IMR-90 (cell line): ENCODE measurements at regions not wholly inside any gene's neighbourhood (a gene's known extent, or its start where the extent isn't known, plus 50 kb on each side); places are given as distances from the start of the nearest gene placed in this dataset.

Experiments
- ATAC-seq: fragments of 200-7000 bp; cut with Tn5 transposase; 2 replicates; pipeline ENCODE4 v1.9.1; 2020; ENCODE audit warnings: low read depth, mild to moderate bottlenecking, moderate library complexity
- BruUV-seq: library from RNA; stranded (reverse); fragments of 400-500 nt; replicated peaks from 2 replicates; lab custom pipeline; 2021; lab: Mats Ljungman, UMichigan
- CTCF ChIA-PET: fragments of 300-600 bp; formaldehyde crosslinking; extraction: SDS; loops from one replicate; lab custom pipeline; 2021; ENCODE audit warnings: antibody characterized with exemption; lab: Yijun Ruan, JAX
- POLR2A ChIA-PET: fragments of 300-600 bp; sonication (Branson Sonifier 250); formaldehyde crosslinking; loops from one replicate; lab custom pipeline; 2022; ENCODE audit warnings: antibody characterized with exemption; ENCODE audit not compliant: unreplicated experiment; lab: Charles Lee
- DNase-seq: peaks from one replicate; pipeline ENCODE4 v3.0.0; 2013
- H2AFZ ChIP-seq: replicated peaks from 2 replicates; pipeline ENCODE3; 2013; ENCODE audit warnings: low read length, mild to moderate bottlenecking; ENCODE audit not compliant: poor library complexity
- H2AK5ac ChIP-seq: 2 replicates; pipeline ENCODE4 v1.6.1; 2013; ENCODE audit warnings: low read depth, low read length, inconsistent platforms
- H2AK9ac ChIP-seq: replicated peaks from 2 replicates; pipeline ENCODE3; 2013; ENCODE audit warnings: mild to moderate bottlenecking, low read depth, low read length, moderate library complexity; ENCODE audit not compliant: poor library complexity
- H2BK120ac ChIP-seq: 2 replicates; pipeline ENCODE4 v1.6.1; 2013; ENCODE audit warnings: low read depth, low read length, inconsistent platforms
- H2BK15ac ChIP-seq: 3 replicates; pipeline ENCODE4 v1.6.1; 2013; ENCODE audit warnings: low read depth, low read length, inconsistent platforms
- H2BK20ac ChIP-seq: 2 replicates; pipeline ENCODE4 v1.6.1; 2013; ENCODE audit warnings: low read depth, mild to moderate bottlenecking, inconsistent platforms, low read length, moderate library complexity
- H2BK5ac ChIP-seq: 2 replicates; pipeline ENCODE4 v1.6.1; 2013; ENCODE audit warnings: mild to moderate bottlenecking, low read depth, low read length, inconsistent platforms; ENCODE audit not compliant: poor library complexity, severe bottlenecking
- H3K14ac ChIP-seq: replicated peaks from 2 replicates; pipeline ENCODE4 v1.6.1; 2013; ENCODE audit warnings: low read depth, low read length, inconsistent platforms
- H3K18ac ChIP-seq: 2 replicates; pipeline ENCODE4 v1.6.1; 2013; ENCODE audit warnings: low read depth, low read length, control low read depth
- H3K23ac ChIP-seq: 2 replicates; pipeline ENCODE4 v1.6.1; 2013; ENCODE audit warnings: low read depth, low read length, inconsistent platforms
- H3K27ac ChIP-seq: 2 replicates; pipeline ENCODE4 v1.5.1; 2013; ENCODE audit warnings: mild to moderate bottlenecking, control low read depth, low read length; ENCODE audit not compliant: insufficient read depth
- H3K27me3 ChIP-seq: 2 replicates; pipeline ENCODE4 v1.6.1; 2013; ENCODE audit warnings: low read length; ENCODE audit not compliant: control insufficient read depth, insufficient read depth
- H3K36me3 ChIP-seq: 2 replicates; pipeline ENCODE4 v1.6.1; 2013; ENCODE audit warnings: low read length, mixed read lengths; ENCODE audit not compliant: control insufficient read depth, insufficient read depth
- H3K4ac ChIP-seq: 2 replicates; pipeline ENCODE4 v1.6.1; 2013; ENCODE audit warnings: low read depth, low read length, inconsistent platforms
- H3K4me1 ChIP-seq: 2 replicates; pipeline ENCODE4 v1.6.1; 2013; ENCODE audit warnings: low read length, mixed read lengths; ENCODE audit not compliant: control insufficient read depth, insufficient read depth
- H3K4me2 ChIP-seq: 2 replicates; pipeline ENCODE4 v1.6.1; 2013; ENCODE audit warnings: low read depth, mild to moderate bottlenecking, control low read depth, low read length, moderate library complexity
- H3K4me3 ChIP-seq: 2 replicates; pipeline ENCODE4 v1.5.1; 2013; ENCODE audit warnings: low read depth, mild to moderate bottlenecking, control low read depth, low read length, moderate library complexity; ENCODE audit not compliant: insufficient read depth
- H3K56ac ChIP-seq: 2 replicates; pipeline ENCODE4 v1.6.1; 2013; ENCODE audit warnings: low read length, inconsistent platforms; ENCODE audit not compliant: insufficient read depth; ENCODE audit errors: extremely low read depth
- H3K79me1 ChIP-seq, 2 experiments: 2 replicates each; pipeline ENCODE4 v1.6.1; 2013; ENCODE audit warnings: low read length in 2 of 2, inconsistent platforms in 1 of 2, low read depth in 1 of 2
- H3K9ac ChIP-seq: 2 replicates; pipeline ENCODE4 v1.6.1; 2013; ENCODE audit warnings: low read depth, low read length, control low read depth
- H3K9me1 ChIP-seq: 2 replicates; pipeline ENCODE4 v1.6.1; 2013; ENCODE audit warnings: low read length, inconsistent platforms; ENCODE audit not compliant: insufficient read depth
- H3K9me3 ChIP-seq: 2 replicates; pipeline ENCODE4 v1.6.1; 2013; ENCODE audit warnings: low read length; ENCODE audit not compliant: control insufficient read depth, insufficient read depth
- H4K20me1 ChIP-seq: 2 replicates; pipeline ENCODE4 v1.6.1; 2013; ENCODE audit warnings: low read length, inconsistent platforms; ENCODE audit not compliant: insufficient read depth
- H4K5ac ChIP-seq: 2 replicates; pipeline ENCODE4 v1.6.1; 2013; ENCODE audit warnings: mild to moderate bottlenecking, low read depth, low read length, control low read depth
- H4K8ac ChIP-seq, 2 experiments: 2 replicates each; pipeline ENCODE4 v1.6.1; 2013; ENCODE audit warnings: low read depth in 2 of 2, low read length in 2 of 2, control low read depth in 1 of 2, inconsistent platforms in 1 of 2
- H4K91ac ChIP-seq: 2 replicates; pipeline ENCODE4 v1.6.1; 2013; ENCODE audit warnings: low read depth, low read length, inconsistent platforms; ENCODE audit not compliant: insufficient read depth
- BHLHE40 ChIP-seq: fragments of 150-350 bp; IDR thresholded peaks from 2 replicates; pipeline ENCODE4 v1.6.1; 2016; ENCODE audit warnings: mild to moderate bottlenecking, low read depth, low read length
- CEBPB ChIP-seq: IDR thresholded peaks from 2 replicates; pipeline ENCODE4 v1.6.1; 2012; ENCODE audit warnings: low read depth, low read length, improper control_type of control experiment
- MAFK ChIP-seq: IDR thresholded peaks from 2 replicates; pipeline ENCODE4 v1.6.1; 2012; ENCODE audit warnings: low read depth, low read length, improper control_type of control experiment
- MAZ ChIP-seq: IDR thresholded peaks from 2 replicates; pipeline ENCODE4 v1.6.1; 2012; ENCODE audit warnings: low read depth, mild to moderate bottlenecking, low read length, improper control_type of control experiment, moderate library complexity, borderline replicate concordance
- RCOR1 ChIP-seq: IDR thresholded peaks from 2 replicates; pipeline ENCODE4 v1.6.1; 2012; ENCODE audit warnings: mild to moderate bottlenecking, low read length, improper control_type of control experiment; ENCODE audit not compliant: insufficient replicate concordance
- dilution Hi-C: fragments of 300-500 bp; cut with HindIII; formaldehyde crosslinking; loops from one replicate; pipeline ENCODE4 v1.14.3; 2018; ENCODE audit warnings: low sequenced_read_pairs; ENCODE audit not compliant: unreplicated experiment
- in situ Hi-C: fragments of 300-500 bp; cut with MboI; formaldehyde crosslinking; loops from 3 replicates; pipeline ENCODE4 v1.14.3; 2019; ENCODE audit warnings: low sequenced_read_pairs, inconsistent platforms, mixed read lengths
- intact Hi-C: fragments of 100-400 bp; cut with micrococcal nuclease; formaldehyde crosslinking; loops from 2 replicates; pipeline ENCODE4 v1.10.0; 2022

GRCh38 chr12:5318874-5319273 lies 113.0 kb upstream of the NTF3 start:
- no TSS peak for BruUV-seq

More at GRCh38 chr12:5318874-5319273, 113.0 kb upstream of the NTF3 start:
- no peak overlapping the region for H3K4me2 ChIP-seq
- no peaks in the 10 kb centered on the region for H3K36me3 ChIP-seq
- H3K14ac ChIP-seq = no peak overlapping the region
- H3K4ac ChIP-seq = no peak overlapping the region
- no peak overlapping the region for H2AK9ac ChIP-seq
- no peak overlapping the region for H2AFZ ChIP-seq
- no peak overlapping the region for H3K27ac ChIP-seq
- H3K79me1 ChIP-seq = no peaks in the 10 kb centered on the region
- peak; percentile 79 for ATAC-seq
- H4K8ac ChIP-seq = no peak overlapping the region
- H4K5ac ChIP-seq = no peak overlapping the region
- no peak overlapping the region for H3K23ac ChIP-seq
- dilution Hi-C loops (no loop called here), intact Hi-C loops (no loop called here), in situ Hi-C loops (no loop called here)
- TF ChIP-seq BHLHE40 (no peak), RCOR1 (no peak), MAZ (no peak), CEBPB (peak; percentile 28; the same call in 1 of the 2 replicates), MAFK (peak; percentile 27; the same call in 1 of the 2 replicates)
- no peak overlapping the region for H2BK120ac ChIP-seq
- no peak overlapping the region for H2BK5ac ChIP-seq
- CTCF ChIA-PET = interaction anchor here (0.6 kb wide), 1 partner anchor 850 kb away, joined by 3 read pairs; no protein-coding TSS in a partner anchor
- H3K4me1 ChIP-seq = no peaks in the 10 kb centered on the region
- peaks cover 3% of the 10 kb centered on the region; the same call in 1 of the 2 replicates for H3K9me3 ChIP-seq
- no peaks in the 10 kb centered on the region for H4K20me1 ChIP-seq
- H2AK5ac ChIP-seq = no peak overlapping the region
- no peak overlapping the region for H3K9ac ChIP-seq
- no peak overlapping the region for H4K91ac ChIP-seq
- no peaks in the 10 kb centered on the region for H3K9me1 ChIP-seq
- no peak overlapping the region for H3K4me3 ChIP-seq
- DNase-seq = peak; percentile 87
- H3K18ac ChIP-seq = no peak overlapping the region
- POLR2A ChIA-PET = no interaction called here
- no peak overlapping the region for H2BK15ac ChIP-seq
- no peak overlapping the region for H2BK20ac ChIP-seq
- no peak overlapping the region for H3K56ac ChIP-seq
- no peaks in the 10 kb centered on the region; the same call in 1 of the 2 replicates for H3K27me3 ChIP-seq
